ENCODE measurements at regions not wholly inside any gene's neighbourhood (a gene's known extent, or its start where the extent isn't known, plus 50 kb on each side); places are given as distances from the start of the nearest gene placed in this dataset.

DNA sequence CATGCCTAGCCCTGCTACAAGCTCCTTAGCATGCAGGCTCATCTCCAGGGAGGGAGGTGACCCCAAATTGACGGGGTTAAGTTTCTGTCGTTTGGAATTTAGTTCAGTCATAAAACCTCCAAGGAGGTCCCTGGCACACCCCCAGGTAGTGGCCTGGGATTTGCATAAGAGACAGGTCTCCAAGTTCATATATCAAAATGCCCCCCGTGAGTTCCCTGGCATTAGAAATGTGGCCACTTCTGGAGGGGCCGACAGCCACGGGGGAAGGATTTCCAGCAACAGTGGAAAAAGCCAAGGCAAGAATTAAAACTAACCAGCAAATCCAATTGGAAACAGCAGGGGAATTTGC, 228.8 kb downstream of the BCL11B start:
- H3K36me3 ChIP-seq (ENCODE audit: control insufficient read depth in 2 of 2, insufficient read depth in 1 of 2, low read length in 2 of 2): no peaks in the 10 kb centered on the region
- TF ChIP-seq ZSCAN16 (tag by site-specific recombination; IDR thresholded peaks at IDR 0.05): no peak
- peak; percentile 82 for TF ChIP-seq GLIS1 (tag by site-specific recombination; IDR thresholded peaks at IDR 0.05)
- no peak for TF ChIP-seq ZSCAN23 (tag by site-specific recombination; IDR thresholded peaks at IDR 0.05)
- ChIA-PET CTCF (no interaction called here), POLR2A (no interaction called here)
- H3K9me3 ChIP-seq (ENCODE audit: control insufficient read depth, insufficient read depth, low read depth, low read length): no peaks in the 10 kb centered on the region
- no peak overlapping the region for H3K27ac ChIP-seq (ENCODE audit: extremely low read depth, low read depth, low read length)
- no peaks in the 10 kb centered on the region for H3K4me1 ChIP-seq (ENCODE audit: control insufficient read depth, insufficient read depth, low read length)
- H3K4me3 ChIP-seq (ENCODE audit: low read depth, low read length): no peak overlapping the region

- POLR2A ChIA-PET: no interaction called here
Observed at GRCh38 chr14:99043756-99044155, 228.2 kb downstream of the BCL11B start.

More at GRCh38 chr14:99043756-99044155, 228.2 kb downstream of the BCL11B start:
- no peak overlapping the region for H3K4me3 ChIP-seq (ENCODE audit: low read depth, low read length)
- TF ChIP-seq, protein P1, sequence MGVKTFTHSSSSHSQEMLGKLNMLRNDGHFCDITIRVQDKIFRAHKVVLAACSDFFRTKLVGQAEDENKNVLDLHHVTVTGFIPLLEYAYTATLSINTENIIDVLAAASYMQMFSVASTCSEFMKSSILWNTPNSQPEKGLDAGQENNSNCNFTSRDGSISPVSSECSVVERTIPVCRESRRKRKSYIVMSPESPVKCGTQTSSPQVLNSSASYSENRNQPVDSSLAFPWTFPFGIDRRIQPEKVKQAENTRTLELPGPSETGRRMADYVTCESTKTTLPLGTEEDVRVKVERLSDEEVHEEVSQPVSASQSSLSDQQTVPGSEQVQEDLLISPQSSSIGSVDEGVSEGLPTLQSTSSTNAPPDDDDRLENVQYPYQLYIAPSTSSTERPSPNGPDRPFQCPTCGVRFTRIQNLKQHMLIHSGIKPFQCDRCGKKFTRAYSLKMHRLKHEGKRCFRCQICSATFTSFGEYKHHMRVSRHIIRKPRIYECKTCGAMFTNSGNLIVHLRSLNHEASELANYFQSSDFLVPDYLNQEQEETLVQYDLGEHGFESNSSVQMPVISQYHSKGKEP (tag by site-specific recombination; IDR thresholded peaks at IDR 0.05): no peak
- no peak for TF ChIP-seq ZNF324 (tag by site-specific recombination; IDR thresholded peaks at IDR 0.05)
- no peak for TF ChIP-seq INSM2 (tag by site-specific recombination; IDR thresholded peaks at IDR 0.05)
- TF ChIP-seq KLF8 (tag by site-specific recombination; IDR thresholded peaks at IDR 0.05): no peak
- no peak for TF ChIP-seq ZNF362 (tag by site-specific recombination; IDR thresholded peaks at IDR 0.05)
- TF ChIP-seq ZNF777 (tag by site-specific recombination; IDR thresholded peaks at IDR 0.05; ENCODE audit: borderline replicate concordance): no peak
- TF ChIP-seq ZNF214 (tag by site-specific recombination; IDR thresholded peaks at IDR 0.05; ENCODE audit: borderline replicate concordance): no peak
- no peak for TF ChIP-seq ZNF19 (tag by site-specific recombination; IDR thresholded peaks at IDR 0.05; ENCODE audit: low read depth)
- TF ChIP-seq ZNF175 (tag by site-specific recombination; IDR thresholded peaks at IDR 0.05): no peak
- TF ChIP-seq, protein P2, sequence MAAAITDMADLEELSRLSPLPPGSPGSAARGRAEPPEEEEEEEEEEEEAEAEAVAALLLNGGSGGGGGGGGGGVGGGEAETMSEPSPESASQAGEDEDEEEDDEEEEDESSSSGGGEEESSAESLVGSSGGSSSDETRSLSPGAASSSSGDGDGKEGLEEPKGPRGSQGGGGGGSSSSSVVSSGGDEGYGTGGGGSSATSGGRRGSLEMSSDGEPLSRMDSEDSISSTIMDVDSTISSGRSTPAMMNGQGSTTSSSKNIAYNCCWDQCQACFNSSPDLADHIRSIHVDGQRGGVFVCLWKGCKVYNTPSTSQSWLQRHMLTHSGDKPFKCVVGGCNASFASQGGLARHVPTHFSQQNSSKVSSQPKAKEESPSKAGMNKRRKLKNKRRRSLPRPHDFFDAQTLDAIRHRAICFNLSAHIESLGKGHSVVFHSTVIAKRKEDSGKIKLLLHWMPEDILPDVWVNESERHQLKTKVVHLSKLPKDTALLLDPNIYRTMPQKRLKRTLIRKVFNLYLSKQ (tag by site-specific recombination; IDR thresholded peaks at IDR 0.05; ENCODE audit: borderline replicate concordance): no peak
- TF ChIP-seq ZNF350 (tag by site-specific recombination; IDR thresholded peaks at IDR 0.05): no peak
- no peak for TF ChIP-seq ZNF76 (tag by site-specific recombination; IDR thresholded peaks at IDR 0.05; ENCODE audit: borderline replicate concordance, low read depth)
- no peak for TF ChIP-seq ZNF274 (IDR thresholded peaks at IDR 0.05; ENCODE audit: low read length)
- no peak for TF ChIP-seq ZNF274 (tag by site-specific recombination; IDR thresholded peaks at IDR 0.05; ENCODE audit: borderline replicate concordance)
- TF ChIP-seq ZNF341 (tag by site-specific recombination; IDR thresholded peaks at IDR 0.05; ENCODE audit: low read depth): no peak
- TF ChIP-seq ZNF677 (tag by site-specific recombination; IDR thresholded peaks at IDR 0.05): no peak
- TF ChIP-seq ZNF791 (tag by site-specific recombination; IDR thresholded peaks at IDR 0.05): no peak
- H3K9me3 ChIP-seq (ENCODE audit: control insufficient read depth, insufficient read depth, low read depth, low read length): no peaks in the 10 kb centered on the region
- H3K4me1 ChIP-seq (ENCODE audit: control insufficient read depth, insufficient read depth, low read length): no peaks in the 10 kb centered on the region
- H3K36me3 ChIP-seq (ENCODE audit: control insufficient read depth in 2 of 2, insufficient read depth in 1 of 2, low read length in 2 of 2): no peaks in the 10 kb centered on the region
- no peak overlapping the region for H3K27ac ChIP-seq (ENCODE audit: extremely low read depth, low read depth, low read length)
- CTCF ChIA-PET: interaction anchor here (0.6 kb wide), 1 partner anchor 1746 kb away, joined by 3 read pairs; no protein-coding TSS in a partner anchor
